NCI-H1694 treated with DMSO at 0.1 percent for 48 hours (cell line): ENCODE measurements at regions not wholly inside any gene's neighbourhood (a gene's known extent, or its start where the extent isn't known, plus 50 kb on each side); places are given as distances from the start of the nearest gene placed in this dataset.

Source experiments
- DNase-seq: peaks from one replicate; lab custom pipeline; 2025; lab: John Stamatoyannopoulos, UW

GRCh38 chr5:88544136-88544645, 275.5 kb upstream of the TMEM161B start:
- no peak for DNase-seq

GRCh38 chr5:88542786-88543185, 274.1 kb upstream of the TMEM161B start:
- DNase-seq, result no peak

DNA sequence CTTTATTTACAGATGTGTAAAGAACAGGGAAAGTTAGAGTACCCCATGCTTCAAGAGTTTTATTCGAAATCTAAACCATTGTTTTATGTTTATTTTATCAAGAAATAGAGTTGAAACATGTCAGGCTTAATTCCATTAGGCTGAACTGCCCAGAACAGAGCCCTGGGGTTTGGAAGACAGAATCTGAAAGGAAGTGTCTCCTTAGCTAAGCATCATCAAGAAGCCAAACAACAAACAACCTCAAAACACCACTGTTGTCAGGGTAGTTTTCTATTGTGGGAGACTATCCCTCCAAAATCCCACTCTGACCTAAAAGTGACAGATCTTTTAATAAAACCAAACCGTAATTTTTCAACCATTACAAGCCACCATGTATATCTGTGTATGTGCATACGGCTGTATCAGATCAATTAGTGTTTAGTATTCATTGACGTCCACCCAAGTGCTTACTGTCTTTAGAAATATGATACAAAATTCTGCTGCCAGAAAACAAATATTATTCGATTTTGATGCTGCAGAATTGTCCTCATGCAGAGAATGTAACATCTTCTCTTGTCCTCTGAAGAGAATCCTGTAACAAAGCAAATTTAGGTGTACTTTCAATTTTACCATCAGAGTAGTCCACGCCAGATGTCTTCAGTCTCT, 271.9 kb upstream of the TMEM161B start:
- DNase-seq, result no peak

DNA sequence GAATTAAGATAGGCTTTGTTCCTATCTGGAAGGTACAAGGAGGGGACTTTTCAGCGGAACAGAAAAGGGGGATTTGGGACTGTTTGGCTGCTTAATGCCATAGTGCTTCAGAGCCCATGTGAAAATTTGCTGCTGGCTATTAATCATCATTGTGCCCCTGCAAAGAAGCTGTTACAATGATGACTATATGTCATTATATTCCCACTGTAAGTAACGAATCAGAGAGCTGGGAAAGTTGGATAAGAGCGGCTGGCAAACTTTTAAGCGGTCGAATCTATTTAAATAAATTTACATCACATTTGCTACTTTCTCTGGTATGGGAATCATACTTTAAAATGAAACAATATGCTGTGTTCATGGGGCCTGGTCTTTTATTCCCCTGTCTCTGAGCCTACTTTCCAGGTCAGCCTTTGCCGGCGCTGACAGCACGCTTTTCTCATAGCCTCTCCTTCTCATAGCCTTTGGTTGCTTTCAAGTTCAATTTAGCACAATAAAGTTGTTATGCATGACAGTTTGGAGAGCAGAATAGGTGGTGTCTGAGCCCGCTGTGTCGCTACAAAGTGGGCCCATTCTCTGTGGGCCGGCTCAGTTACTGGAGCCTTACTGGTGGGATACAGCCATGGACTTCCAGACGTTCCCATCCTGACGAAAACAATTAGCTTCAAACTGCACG, 271.2 kb upstream of the TMEM161B start:
- no peak for DNase-seq

GRCh38 chr5:88539026-88539425, 270.4 kb upstream of the TMEM161B start:
- no peak for DNase-seq

- DNase-seq, result no peak
Observed at GRCh38 chr5:88536146-88536545, 267.5 kb upstream of the TMEM161B start.

DNA sequence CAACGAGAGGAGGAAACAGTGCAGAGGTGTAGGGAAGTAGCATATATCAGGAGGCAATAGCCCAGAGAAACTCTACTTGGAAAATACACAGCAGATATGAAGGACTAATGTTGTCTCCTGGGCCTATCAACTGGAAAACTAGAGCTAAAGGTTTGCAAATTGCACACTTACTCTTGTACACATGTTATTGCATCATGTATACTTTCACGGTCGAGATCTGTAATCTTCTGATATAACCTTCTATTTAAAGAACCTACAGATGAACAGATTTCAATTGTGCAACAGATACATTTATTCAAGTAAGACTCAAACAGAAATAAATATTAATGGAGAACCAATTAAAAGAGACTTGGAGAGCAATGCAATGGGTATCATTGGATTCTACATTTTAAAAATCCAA, 256.3 kb upstream of the TMEM161B start:
- DNase-seq, result no peak

- no peak for DNase-seq
Observed at GRCh38 chr5:88519066-88519465, 250.4 kb upstream of the TMEM161B start.

DNA sequence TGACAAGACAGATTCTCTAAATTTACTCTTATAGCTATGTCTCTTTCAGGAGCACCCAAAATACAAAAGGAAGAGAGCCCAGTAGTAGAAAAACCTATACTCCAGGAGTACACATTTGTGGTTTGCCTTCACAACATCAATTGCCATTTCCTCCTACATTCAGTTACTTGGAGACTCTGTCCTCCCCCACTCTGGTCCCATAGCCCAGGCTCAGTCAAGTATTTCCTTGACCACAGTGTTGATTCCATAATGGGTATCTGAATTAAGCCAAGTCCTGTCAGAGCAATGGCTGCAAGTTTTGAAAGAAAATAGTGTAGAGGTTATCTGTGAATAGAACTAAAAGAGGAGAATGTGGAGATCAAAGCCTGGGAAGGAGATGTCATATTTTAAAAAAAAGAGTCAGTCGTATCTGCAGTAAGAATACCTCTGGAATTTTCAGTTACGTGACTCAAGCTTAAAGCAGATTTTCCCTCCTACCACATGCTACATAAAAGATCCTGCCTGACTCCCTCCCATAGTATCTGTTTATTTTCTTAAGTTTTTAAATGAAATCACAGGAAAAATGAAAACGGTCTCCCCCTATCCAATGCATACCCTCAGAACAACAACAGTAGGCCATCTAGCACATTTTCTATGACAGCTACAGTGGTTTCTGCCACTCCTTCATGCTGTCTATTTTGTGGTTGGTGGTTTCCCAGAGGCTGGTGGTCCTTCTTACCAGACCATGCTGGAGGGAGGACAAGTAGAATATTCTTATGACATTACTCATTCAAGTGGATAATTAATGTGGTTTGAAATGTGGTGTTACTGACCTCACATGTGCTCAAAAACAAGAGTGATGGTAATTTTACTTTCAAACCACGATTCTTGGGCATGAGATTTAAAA, 249.7 kb upstream of the TMEM161B start:
- DNase-seq, result no peak

DNA sequence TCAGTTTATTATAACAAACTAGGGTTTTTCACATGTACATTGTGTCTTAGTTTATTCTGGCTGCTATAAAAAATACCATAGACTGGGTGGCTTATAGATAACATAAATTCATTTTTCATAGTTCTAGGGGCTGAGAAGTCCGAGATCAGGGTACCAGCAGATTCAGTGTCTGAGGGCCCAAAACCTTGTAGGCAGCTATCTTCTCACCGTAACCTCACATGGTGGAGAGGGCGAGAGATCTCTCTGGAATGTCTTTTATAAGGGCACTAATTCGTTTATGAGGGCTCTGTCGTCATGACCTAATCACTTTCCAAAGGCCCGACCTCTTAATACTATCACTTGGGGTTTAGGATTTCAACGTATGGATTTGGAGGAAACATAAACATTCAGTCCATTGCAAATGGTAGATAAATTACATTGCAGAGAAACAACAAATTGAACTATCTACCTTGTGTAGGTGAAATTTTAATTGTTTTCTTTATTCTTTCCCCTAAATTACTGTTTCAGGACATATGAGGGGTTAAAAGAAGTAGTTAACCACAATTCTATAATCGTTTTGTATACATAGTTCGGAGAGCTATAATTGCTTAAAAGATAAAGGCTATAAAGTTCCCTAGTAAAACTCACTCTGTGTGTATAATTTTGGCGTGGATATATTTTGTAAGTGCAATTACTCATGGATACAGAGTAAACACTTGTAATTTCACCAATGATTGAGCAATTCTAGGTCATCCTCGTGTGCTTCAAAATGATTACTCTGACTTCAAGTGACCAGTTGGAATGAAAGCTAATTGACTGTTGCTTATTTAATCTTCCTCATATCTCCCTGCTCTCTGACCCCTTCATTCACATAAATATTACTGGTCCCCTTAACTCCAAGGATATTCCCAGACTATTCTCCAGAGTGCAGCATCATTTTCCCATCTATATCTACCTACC, 247.5 kb upstream of the TMEM161B start:
- DNase-seq, result no peak

DNA sequence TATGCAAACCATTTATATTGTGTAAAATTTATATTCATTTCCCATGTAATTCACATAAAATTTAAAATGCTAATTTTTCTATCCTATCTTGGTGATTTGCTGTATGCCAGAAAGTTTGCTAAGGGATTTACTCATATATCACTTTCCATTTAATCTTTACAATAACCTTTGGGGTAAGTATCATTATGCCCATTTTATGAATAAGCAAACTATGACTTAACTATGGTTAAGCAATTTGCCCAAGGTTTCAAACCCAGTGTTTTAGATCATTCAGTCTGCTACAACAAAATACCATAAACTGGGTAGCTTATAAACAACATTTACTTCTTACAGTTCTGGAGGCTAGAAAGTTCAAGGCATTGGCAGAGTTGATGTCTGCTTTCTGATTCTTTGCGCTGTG, 246.4 kb upstream of the TMEM161B start:
- no peak for DNase-seq

DNA sequence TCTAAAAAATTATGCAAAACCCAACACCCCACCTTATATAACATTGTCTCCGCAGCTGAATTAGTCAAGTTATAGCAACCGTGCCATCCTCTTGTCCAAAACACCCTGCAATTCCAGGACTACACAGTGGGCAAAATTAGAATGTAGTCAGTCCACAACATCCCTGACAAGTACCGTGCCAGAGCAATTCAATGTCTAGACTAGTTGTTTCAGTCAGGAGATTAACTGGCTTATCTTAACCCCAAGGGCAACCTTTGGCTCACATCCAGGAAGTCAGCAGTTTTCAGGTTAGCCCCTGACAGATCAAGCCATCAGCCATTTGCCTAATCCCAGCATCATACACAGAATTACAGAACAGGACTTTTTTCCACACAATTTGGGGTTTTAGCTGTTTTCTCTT, 240.8 kb upstream of the TMEM161B start:
- DNase-seq, result no peak

- DNase-seq, result no peak
Observed at GRCh38 chr5:88507261-88507660, 238.6 kb upstream of the TMEM161B start.

- DNase-seq, result no peak
Observed at GRCh38 chr5:88503406-88503805, 234.8 kb upstream of the TMEM161B start.

GRCh38 chr5:88503041-88503345, 234.3 kb upstream of the TMEM161B start:
- DNase-seq, result no peak

GRCh38 chr5:88502179-88503040, 233.8 kb upstream of the TMEM161B start:
- DNase-seq, result no peak

GRCh38 chr5:88495810-88496209, 227.2 kb upstream of the TMEM161B start:
- DNase-seq, result no peak

- DNase-seq, result no peak
Observed at GRCh38 chr5:88490874-88491273, 222.2 kb upstream of the TMEM161B start.

DNA sequence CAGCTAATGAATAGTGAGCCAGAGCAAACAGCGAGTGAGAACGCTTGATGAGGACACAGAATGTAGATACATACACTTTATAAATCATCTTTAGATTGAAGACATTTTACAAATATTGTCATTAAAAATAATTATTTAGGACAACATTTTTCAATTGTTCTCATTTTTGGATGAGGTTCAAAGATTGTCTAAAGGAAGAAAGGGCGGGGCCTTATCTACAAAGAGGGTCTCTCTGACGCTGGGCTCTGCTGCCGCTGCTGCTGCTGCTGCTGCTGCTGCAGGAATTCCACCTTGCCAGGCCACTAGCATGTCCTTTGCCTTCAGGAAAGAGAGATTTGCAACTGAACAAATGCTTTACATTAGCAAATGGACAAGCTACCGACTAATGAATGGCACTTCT, 220.7 kb upstream of the TMEM161B start:
- no peak for DNase-seq

- no peak for DNase-seq
Observed at GRCh38 chr5:88488561-88488960, 219.9 kb upstream of the TMEM161B start.

- DNase-seq, result no peak
Observed at GRCh38 chr5:88488130-88488529, 219.5 kb upstream of the TMEM161B start.
